Loucy (cell line): ENCODE measurements at regions not wholly inside any gene's neighbourhood (a gene's known extent, or its start where the extent isn't known, plus 50 kb on each side); places are given as distances from the start of the nearest gene placed in this dataset.

Experiments
- H2AFZ ChIP-seq: fragments of 200-600 bp; sonication (generic); 2 replicates; pipeline ENCODE4 v1.6.0; 2016; ENCODE audit warnings: antibody characterized with exemption, mild to moderate bottlenecking, low read length, moderate library complexity
- H3F3A ChIP-seq: fragments of 200-600 bp; 2 replicates; pipeline ENCODE4 v1.6.0; 2016; ENCODE audit warnings: antibody characterized with exemption, low read depth, mild to moderate bottlenecking
- H3K27me3 ChIP-seq: fragments of 200-600 bp; sonication (generic); 2 replicates; pipeline ENCODE4 v1.6.1; 2014; ENCODE audit warnings: low read length, mild to moderate bottlenecking; ENCODE audit not compliant: insufficient read depth, poor library complexity, severe bottlenecking
- H3K36me3 ChIP-seq: fragments of 200-600 bp; sonication (generic); 2 replicates; pipeline ENCODE4 v1.6.1; 2016; ENCODE audit warnings: low read length; ENCODE audit not compliant: insufficient read depth
- H3K4me1 ChIP-seq: fragments of 200-600 bp; sonication (generic); 2 replicates; pipeline ENCODE4 v1.5.1; 2014; ENCODE audit warnings: low read length, mild to moderate bottlenecking; ENCODE audit not compliant: insufficient read depth, poor library complexity, severe bottlenecking
- H3K4me2 ChIP-seq: fragments of 200-600 bp; sonication (generic); 2 replicates; pipeline ENCODE4 v1.6.0; 2014; ENCODE audit warnings: antibody characterized with exemption, low read length, low read depth, mild to moderate bottlenecking; ENCODE audit not compliant: poor library complexity, severe bottlenecking
- H3K4me3 ChIP-seq: fragments of 200-600 bp; sonication (generic); 2 replicates; pipeline ENCODE4 v1.5.1; 2014; ENCODE audit warnings: low read length, mild to moderate bottlenecking, mixed read lengths; ENCODE audit not compliant: poor library complexity, severe bottlenecking
- H3K79me2 ChIP-seq: fragments of 200-600 bp; sonication (generic); 2 replicates; pipeline ENCODE4 v1.6.1; 2014; ENCODE audit warnings: low read length; ENCODE audit not compliant: insufficient read depth
- H3K9ac ChIP-seq: fragments of 200-600 bp; sonication (generic); 2 replicates; pipeline ENCODE4 v1.6.0; 2014; ENCODE audit warnings: mild to moderate bottlenecking, low read depth, low read length, moderate library complexity; ENCODE audit not compliant: poor library complexity, severe bottlenecking
- H3K9me2 ChIP-seq: fragments of 200-600 bp; sonication (generic); replicated peaks from 2 replicates; pipeline ENCODE4 v1.6.1; 2016; ENCODE audit warnings: low read depth, low read length, mixed read lengths
- H3K9me3 ChIP-seq: fragments of 200-600 bp; sonication (generic); 2 replicates; pipeline ENCODE4 v1.6.1; 2014; ENCODE audit warnings: mild to moderate bottlenecking, antibody characterized with exemption, low read length, low read depth; ENCODE audit not compliant: insufficient read depth
- H4K20me1 ChIP-seq: fragments of 200-600 bp; sonication (generic); 2 replicates; pipeline ENCODE4 v1.6.0; 2014; ENCODE audit warnings: antibody characterized with exemption, low read length, mild to moderate bottlenecking; ENCODE audit not compliant: insufficient read depth, poor library complexity, severe bottlenecking
- EZH2phosphoT487 ChIP-seq: fragments of 200-600 bp; IDR thresholded peaks from 2 replicates; pipeline ENCODE4 v1.6.1; 2018; ENCODE audit warnings: antibody characterized with exemption, mild to moderate bottlenecking, moderate library complexity, borderline replicate concordance
- TF ChIP-seq, protein P1 (sequence below): fragments of 200-600 bp; sonication (generic); conservative IDR thresholded peaks from 2 replicates; pipeline ENCODE4 v1.5.1; 2014; ENCODE audit warnings: mild to moderate bottlenecking, antibody characterized with exemption, low read length

DNA sequence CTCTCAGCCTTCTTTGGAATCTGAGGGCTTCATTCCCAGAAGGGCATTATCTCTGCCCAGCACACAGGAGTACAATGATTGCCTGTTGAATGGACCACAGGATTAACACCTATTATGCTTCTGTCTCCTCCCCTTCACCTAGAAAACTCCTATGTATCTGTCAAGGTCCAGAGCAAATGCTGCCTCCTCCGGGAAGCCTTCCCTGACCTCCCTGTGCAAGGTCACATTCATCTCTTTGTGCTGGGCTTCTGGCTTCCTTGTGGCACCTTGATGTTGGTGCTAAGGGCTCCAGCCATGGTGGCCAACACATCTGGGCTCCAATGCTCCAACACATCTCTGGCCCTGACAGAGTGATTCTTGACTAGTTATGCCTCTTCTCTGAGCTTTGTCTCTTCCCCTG lies 49.9 kb upstream of the ATP2B2 start:
- Histone ChIP-seq H3F3A (no peaks in the 10 kb centered on the region), H2AFZ (no peak overlapping the region), H3K4me3 (no peak overlapping the region), H3K27me3 (no peaks in the 10 kb centered on the region), H3K36me3 (no peaks in the 10 kb centered on the region), H3K79me2 (no peaks in the 10 kb centered on the region), H3K4me1 (no peaks in the 10 kb centered on the region), H3K9me3 (no peaks in the 10 kb centered on the region), H4K20me1 (no peaks in the 10 kb centered on the region), H3K9ac (no peak overlapping the region), H3K9me2 (no peaks in the 10 kb centered on the region), H3K4me2 (no peak overlapping the region)
- TF ChIP-seq, protein P1, sequence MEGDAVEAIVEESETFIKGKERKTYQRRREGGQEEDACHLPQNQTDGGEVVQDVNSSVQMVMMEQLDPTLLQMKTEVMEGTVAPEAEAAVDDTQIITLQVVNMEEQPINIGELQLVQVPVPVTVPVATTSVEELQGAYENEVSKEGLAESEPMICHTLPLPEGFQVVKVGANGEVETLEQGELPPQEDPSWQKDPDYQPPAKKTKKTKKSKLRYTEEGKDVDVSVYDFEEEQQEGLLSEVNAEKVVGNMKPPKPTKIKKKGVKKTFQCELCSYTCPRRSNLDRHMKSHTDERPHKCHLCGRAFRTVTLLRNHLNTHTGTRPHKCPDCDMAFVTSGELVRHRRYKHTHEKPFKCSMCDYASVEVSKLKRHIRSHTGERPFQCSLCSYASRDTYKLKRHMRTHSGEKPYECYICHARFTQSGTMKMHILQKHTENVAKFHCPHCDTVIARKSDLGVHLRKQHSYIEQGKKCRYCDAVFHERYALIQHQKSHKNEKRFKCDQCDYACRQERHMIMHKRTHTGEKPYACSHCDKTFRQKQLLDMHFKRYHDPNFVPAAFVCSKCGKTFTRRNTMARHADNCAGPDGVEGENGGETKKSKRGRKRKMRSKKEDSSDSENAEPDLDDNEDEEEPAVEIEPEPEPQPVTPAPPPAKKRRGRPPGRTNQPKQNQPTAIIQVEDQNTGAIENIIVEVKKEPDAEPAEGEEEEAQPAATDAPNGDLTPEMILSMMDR = no peak
- no peak for TF ChIP-seq EZH2phosphoT487

DNA sequence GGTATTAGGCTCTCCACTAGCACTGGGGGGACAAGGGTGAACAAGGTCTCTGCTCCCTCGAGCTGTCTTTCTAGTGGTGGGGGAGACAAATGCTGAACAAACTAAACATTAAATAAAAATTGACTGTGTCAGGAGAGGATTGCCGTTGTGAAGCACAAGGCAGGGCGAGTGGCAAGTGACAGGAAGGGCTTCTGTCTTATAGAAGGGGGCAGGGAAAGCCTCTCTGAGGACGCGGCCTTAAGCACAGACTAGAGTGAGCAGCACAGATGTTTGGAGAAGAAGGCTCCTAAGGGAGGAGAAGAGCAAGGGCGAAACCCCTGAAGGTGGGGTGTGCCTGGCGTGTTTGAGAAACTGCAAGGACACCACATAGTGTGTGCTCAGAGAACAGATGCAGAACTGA lies 50.9 kb upstream of the ATP2B2 start:
- Histone ChIP-seq H2AFZ (no peak overlapping the region), H3F3A (no peaks in the 10 kb centered on the region), H3K4me3 (no peak overlapping the region), H3K4me2 (no peak overlapping the region), H3K9me3 (no peaks in the 10 kb centered on the region), H3K9me2 (no peaks in the 10 kb centered on the region), H3K9ac (no peak overlapping the region), H3K79me2 (no peaks in the 10 kb centered on the region), H3K4me1 (no peaks in the 10 kb centered on the region), H3K27me3 (no peaks in the 10 kb centered on the region), H3K36me3 (no peaks in the 10 kb centered on the region), H4K20me1 (no peaks in the 10 kb centered on the region)
- TF ChIP-seq, protein P1 = no peak
- TF ChIP-seq EZH2phosphoT487 = no peak

DNA sequence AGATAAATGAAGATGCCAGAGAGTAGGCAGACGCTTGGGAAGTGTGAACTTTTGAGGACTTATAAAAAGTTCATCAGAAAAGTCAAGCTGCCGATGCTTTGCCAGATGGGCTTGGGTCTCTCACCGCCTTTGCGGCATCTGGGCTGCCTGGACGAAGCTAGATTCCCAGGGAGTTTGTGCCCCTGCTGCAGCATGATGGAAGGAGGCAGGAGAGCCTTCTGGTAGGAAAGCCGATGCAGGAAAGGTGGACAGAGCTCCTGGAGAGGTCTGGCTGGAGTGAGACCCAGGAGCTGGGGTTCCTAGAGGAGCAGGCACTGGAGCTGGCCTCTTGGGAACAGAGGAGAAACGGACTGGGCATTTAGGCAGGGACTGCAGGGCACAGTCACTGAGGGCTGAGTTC lies 51.9 kb upstream of the ATP2B2 start:
- no peaks in the 10 kb centered on the region for H3K27me3 ChIP-seq
- no peaks in the 10 kb centered on the region for H3K9me2 ChIP-seq
- TF ChIP-seq EZH2phosphoT487 = no peak
- no peaks in the 10 kb centered on the region for H3F3A ChIP-seq
- no peaks in the 10 kb centered on the region for H4K20me1 ChIP-seq
- H3K79me2 ChIP-seq = no peaks in the 10 kb centered on the region
- no peak overlapping the region for H2AFZ ChIP-seq
- no peak overlapping the region for H3K4me2 ChIP-seq
- no peaks in the 10 kb centered on the region for H3K9me3 ChIP-seq
- no peaks in the 10 kb centered on the region for H3K4me1 ChIP-seq
- no peak overlapping the region for H3K9ac ChIP-seq
- no peak overlapping the region for H3K4me3 ChIP-seq
- no peaks in the 10 kb centered on the region for H3K36me3 ChIP-seq

DNA sequence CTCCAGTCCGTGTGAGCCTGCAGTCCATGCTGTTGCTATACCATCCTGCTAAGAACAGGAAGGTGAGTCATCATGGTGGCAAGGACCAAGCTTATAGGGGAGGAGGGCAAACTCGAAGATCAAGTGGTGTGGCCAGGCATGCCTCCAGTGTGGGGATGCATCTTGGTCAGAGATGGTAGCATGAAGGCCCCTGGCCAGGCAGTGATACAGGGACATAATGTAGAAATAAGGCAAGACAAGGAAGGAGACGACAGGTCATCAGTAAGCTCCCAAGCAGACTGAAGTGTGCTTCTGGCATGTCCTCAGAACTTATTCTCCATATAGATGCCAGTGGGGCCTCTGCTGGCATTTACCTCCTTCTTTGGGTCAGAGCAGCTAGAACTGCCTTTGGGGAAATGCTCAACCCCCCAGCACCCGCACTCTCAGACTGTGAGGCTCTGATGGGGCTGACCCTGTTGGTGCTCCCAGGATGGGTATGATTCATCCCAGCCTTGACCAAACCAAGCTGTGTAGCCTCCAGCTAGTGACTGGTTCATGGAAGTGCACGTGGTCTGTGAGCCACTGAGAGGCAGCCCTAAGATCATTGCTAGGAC lies 52.5 kb upstream of the ATP2B2 start:
- no peak overlapping the region for H3K9ac ChIP-seq
- H3K4me2 ChIP-seq = no peak overlapping the region
- H3K27me3 ChIP-seq = no peaks in the 10 kb centered on the region
- no peak overlapping the region for H2AFZ ChIP-seq
- no peaks in the 10 kb centered on the region for H3K9me3 ChIP-seq
- no peak for TF ChIP-seq EZH2phosphoT487
- TF ChIP-seq, protein P1 = no peak
- H3K4me3 ChIP-seq = no peak overlapping the region
- no peaks in the 10 kb centered on the region for H3K36me3 ChIP-seq
- H3K4me1 ChIP-seq = no peaks in the 10 kb centered on the region
- H4K20me1 ChIP-seq = no peaks in the 10 kb centered on the region
- H3F3A ChIP-seq = no peaks in the 10 kb centered on the region
- no peaks in the 10 kb centered on the region for H3K9me2 ChIP-seq
- no peaks in the 10 kb centered on the region for H3K79me2 ChIP-seq
